LNCaP clone FGC (cell line): ENCODE measurements at regions not wholly inside any gene's neighbourhood (a gene's known extent, or its start where the extent isn't known, plus 50 kb on each side); places are given as distances from the start of the nearest gene placed in this dataset.
"Not testable (repeated sequence)": the region's sequence is repeated elsewhere in the genome, so short reads cannot be mapped to it uniquely, and the experiment has no call there.

Experiments
- DNase-seq: peaks from one replicate; pipeline ENCODE4 v3.0.0-alpha.2; 2011; ENCODE audit warnings: low read depth
- H3K4me3 ChIP-seq: 2 replicates; pipeline ENCODE4 v1.5.1; 2011; ENCODE audit warnings: mild to moderate bottlenecking, low read depth, low read length, control low read depth
- CTCF ChIP-seq: IDR thresholded peaks from 2 replicates; pipeline ENCODE4 v1.5.1; 2012; ENCODE audit warnings: mild to moderate bottlenecking; ENCODE audit not compliant: control insufficient read depth, insufficient read depth; ENCODE audit errors: extremely low read depth

GRCh38 chr4:184280591-184281071 lies 63.0 kb upstream of the ENPP6 start:
- H3K4me3 ChIP-seq, result no peak overlapping the region
- TF ChIP-seq CTCF, result no peak
- DNase-seq, result no peak

- no peak for DNase-seq
- H3K4me3 ChIP-seq, result no peak overlapping the region
- TF ChIP-seq CTCF, result no peak
Measured at GRCh38 chr4:184280137-184280536, 62.5 kb upstream of the ENPP6 start.

GRCh38 chr4:184279496-184280061 lies 61.9 kb upstream of the ENPP6 start:
- no peak for DNase-seq
- no peak for TF ChIP-seq CTCF
- no peak overlapping the region for H3K4me3 ChIP-seq

- DNase-seq, H3K4me3 ChIP-seq: not testable (repeated sequence)
Measured at GRCh38 chr4:184277769-184278168, 60.1 kb upstream of the ENPP6 start.

GRCh38 chr4:184277010-184277409 lies 59.3 kb upstream of the ENPP6 start:
- DNase-seq, H3K4me3 ChIP-seq: not testable (repeated sequence)

- H3K4me3 ChIP-seq, DNase-seq: not testable (repeated sequence)
Measured at GRCh38 chr4:184276346-184276745, 58.7 kb upstream of the ENPP6 start.

- no peak for DNase-seq
- TF ChIP-seq CTCF, result no peak
- no peak overlapping the region for H3K4me3 ChIP-seq
Measured at GRCh38 chr4:184275766-184276165, 58.1 kb upstream of the ENPP6 start.

- TF ChIP-seq CTCF, result no peak
- DNase-seq, result no peak
- H3K4me3 ChIP-seq, result no peak overlapping the region
Measured at GRCh38 chr4:184274286-184274951, 56.7 kb upstream of the ENPP6 start.
